C4-2B (cell line): ENCODE measurements at regions not wholly inside any gene's neighbourhood (a gene's known extent, or its start where the extent isn't known, plus 50 kb on each side); places are given as distances from the start of the nearest gene placed in this dataset.

Source experiments
- H3K27ac ChIP-seq: fragments of 450-650 bp; 2 replicates; pipeline ENCODE4 v1.5.1; 2017
- ZFX ChIP-seq: fragments of 450-650 bp; IDR thresholded peaks from 2 replicates; pipeline ENCODE4 v1.6.1; 2017
- TF ChIP-seq, protein P1 (sequence below): fragments of 450-650 bp; conservative IDR thresholded peaks from 2 replicates; pipeline ENCODE4 v1.5.1; 2017; ENCODE audit warnings: mild to moderate bottlenecking

DNA sequence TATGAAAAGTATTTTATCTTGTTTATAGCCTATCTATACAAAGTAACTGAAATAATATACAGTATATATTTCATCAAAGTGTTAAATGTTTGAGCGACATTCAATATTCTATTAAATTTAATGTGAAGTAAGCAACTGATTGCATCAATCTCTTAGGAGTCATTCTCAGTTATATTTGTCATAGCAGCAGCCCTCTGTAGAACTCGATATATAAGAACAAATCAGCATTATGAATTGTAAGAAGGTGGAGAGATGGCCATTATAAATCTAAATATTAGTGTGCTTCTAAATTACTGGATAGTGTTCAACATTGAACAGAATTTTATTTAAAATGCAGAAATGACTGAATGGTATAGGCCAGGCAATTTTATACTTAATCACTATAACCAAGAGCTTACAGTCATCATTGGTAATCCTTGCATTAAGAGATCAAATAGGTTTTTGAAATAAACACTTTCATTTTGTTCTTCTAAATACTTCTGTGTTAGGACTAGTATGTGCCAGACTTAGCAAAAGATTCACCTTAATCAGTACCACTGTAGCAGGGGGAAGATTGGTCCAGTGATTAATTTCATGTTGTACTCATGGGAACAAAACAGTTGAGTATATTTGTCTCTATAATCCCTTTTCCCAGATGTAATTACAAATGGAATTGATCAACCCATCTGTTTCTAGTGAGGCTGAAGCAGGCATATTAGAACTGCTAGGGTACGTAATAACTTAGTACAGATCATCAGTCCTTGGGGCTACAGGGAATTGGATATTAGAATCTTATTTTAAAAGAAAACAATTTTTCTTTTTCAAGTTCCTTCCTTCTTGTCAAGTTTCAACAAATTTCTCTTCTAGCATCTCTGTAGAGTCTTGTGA is 108.3 kb upstream of the TYRP1 start:
- H3K27ac ChIP-seq: no peak overlapping the region
- TF ChIP-seq, protein P1, sequence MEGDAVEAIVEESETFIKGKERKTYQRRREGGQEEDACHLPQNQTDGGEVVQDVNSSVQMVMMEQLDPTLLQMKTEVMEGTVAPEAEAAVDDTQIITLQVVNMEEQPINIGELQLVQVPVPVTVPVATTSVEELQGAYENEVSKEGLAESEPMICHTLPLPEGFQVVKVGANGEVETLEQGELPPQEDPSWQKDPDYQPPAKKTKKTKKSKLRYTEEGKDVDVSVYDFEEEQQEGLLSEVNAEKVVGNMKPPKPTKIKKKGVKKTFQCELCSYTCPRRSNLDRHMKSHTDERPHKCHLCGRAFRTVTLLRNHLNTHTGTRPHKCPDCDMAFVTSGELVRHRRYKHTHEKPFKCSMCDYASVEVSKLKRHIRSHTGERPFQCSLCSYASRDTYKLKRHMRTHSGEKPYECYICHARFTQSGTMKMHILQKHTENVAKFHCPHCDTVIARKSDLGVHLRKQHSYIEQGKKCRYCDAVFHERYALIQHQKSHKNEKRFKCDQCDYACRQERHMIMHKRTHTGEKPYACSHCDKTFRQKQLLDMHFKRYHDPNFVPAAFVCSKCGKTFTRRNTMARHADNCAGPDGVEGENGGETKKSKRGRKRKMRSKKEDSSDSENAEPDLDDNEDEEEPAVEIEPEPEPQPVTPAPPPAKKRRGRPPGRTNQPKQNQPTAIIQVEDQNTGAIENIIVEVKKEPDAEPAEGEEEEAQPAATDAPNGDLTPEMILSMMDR: no peak
- no peak for TF ChIP-seq ZFX

DNA sequence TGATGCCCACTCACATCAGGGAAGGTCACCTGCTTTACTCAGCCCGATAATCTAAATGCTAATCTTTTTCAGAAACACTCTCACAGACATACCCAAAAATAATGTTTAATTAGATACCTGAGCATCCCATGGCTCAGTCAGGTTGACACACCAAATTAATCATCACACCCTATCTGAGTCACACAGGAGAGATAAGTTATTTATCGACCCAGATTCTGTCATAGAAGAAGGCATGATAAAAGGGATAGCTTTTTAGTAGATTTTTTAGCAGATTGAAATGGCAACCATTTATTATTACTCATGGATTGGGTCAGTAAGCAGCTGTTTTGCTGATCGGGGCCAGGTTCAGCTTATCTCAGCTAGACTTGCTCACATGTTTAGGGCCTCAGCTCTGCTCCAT is 97.8 kb upstream of the TYRP1 start:
- TF ChIP-seq ZFX: no peak
- TF ChIP-seq, protein P1: no peak
- no peak overlapping the region for H3K27ac ChIP-seq

DNA sequence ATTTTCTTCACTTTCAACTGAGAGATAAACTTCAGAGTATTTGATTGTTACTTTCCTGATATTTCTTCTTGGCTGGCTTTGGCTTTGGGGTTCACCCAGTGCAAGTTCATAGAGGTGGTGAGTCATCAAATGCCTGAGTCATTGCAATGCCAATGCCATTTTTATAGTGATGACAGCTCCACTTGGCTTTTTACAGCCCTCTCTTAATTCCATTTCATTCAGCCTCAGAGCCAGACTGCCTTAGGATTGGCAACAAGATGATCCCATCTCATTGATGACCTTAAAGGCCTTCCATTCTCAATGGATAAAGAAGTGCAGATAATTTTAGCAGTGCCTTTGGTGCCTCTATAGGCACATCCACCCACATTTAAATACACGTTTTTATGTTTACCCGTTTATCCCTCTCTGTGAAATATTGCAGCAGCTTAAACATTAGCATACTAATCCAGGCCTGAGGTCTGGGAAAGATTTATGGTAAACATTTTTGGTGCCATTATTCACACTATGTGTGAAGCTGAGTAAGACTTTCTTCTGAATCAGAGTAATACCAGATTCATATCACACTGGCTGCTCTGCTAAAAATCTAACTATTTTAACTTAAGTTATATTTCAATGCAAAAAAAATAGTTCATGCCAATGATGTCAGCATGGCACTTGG is 88.9 kb upstream of the TYRP1 start:
- TF ChIP-seq, protein P1: no peak
- TF ChIP-seq ZFX: no peak
- no peak overlapping the region for H3K27ac ChIP-seq

DNA sequence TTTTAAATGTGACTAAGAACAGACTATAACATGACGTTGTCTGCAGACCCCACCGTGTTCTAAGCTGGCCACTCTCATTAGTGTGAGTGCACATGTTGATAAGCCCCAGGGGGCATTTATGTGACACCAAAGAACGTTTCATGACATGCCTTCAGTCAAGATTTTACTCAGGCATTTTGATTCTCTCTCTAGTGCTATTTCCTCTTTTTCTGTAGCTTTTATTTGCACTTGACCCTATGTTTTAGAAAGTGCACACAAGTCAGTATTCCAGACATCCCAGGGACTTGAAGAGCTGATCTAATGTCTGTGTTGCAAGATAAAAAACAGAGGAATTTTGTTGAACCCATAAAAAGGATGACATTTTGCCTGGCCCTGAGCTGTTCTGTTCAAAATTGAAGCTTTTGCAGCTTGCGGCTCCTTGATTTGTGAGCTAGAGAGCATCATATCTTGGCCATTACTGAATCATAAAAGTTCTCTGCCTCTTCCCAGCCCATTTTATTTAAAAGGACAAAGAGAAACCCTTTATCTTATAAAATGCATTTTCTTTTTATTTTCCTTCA is 80.9 kb upstream of the TYRP1 start:
- no peak for TF ChIP-seq ZFX
- TF ChIP-seq, protein P1: no peak
- no peak overlapping the region for H3K27ac ChIP-seq

DNA sequence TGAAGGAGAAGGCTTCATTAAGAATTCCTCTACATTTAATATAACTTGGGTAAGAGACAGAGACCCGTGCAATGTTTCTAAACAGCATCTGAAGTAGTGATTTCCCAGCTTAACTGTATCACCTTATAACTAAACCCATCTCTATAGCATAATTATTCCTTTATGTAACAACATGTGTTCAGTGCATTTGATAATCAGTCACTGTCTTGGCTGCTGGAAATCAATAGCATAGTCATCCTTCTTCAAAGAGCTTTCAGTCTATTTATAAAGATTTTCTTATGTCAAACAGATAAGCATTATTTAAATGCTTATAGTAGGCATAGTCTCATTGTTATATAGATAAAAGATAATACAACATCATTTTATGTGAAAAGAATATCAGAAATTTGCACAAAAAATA is 80.1 kb upstream of the TYRP1 start:
- TF ChIP-seq, protein P1: no peak
- TF ChIP-seq ZFX: no peak
- H3K27ac ChIP-seq: no peak overlapping the region

DNA sequence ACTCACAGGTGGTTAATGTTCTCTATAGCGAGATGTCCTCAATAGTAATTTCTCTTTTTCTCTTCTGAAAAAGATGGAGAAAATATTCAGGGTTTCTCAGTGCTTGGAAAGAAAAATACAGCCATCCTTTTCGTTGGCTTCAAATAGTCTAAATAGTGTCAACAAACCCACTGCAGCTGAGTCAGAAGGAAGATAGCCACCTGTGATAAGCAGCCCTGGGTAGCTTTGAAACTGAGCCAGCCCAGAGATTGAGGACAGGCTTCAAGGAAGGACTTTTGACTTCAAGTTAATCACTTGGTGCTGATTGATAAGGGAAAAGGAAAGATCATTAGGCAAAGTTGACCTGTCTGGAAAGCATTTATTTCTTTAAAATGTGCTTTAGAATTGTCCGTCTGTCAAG is 78.7 kb upstream of the TYRP1 start:
- no peak for TF ChIP-seq ZFX
- TF ChIP-seq, protein P1: no peak
- H3K27ac ChIP-seq: no peak overlapping the region

DNA sequence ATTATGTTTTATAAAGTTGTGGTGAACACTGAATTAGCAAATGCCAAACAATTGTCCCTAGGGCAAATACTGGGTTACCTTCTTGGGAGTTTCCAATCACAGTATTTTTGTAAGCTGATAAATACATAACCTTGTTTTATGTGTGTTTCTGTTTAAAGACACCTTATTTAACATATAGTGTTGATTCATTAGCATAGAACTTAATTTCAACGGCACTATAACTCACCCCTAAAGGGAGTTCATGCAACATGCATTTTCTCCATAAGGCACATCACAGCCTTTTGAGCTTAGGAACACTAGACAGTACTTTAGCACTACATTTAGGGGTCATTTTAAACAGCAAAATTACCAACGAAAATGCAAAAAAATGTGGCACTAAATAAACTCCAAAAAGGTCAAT is 74.2 kb upstream of the TYRP1 start:
- H3K27ac ChIP-seq: no peak overlapping the region
- TF ChIP-seq, protein P1: no peak
- TF ChIP-seq ZFX: no peak
